Inflammatory macrophage treated with lipopolysaccharide for 1 hour (primary cell): ENCODE measurements at regions not wholly inside any gene's neighbourhood (a gene's known extent, or its start where the extent isn't known, plus 50 kb on each side); places are given as distances from the start of the nearest gene placed in this dataset.
"Not testable (repeated sequence)": the region's sequence is repeated elsewhere in the genome, so short reads cannot be mapped to it uniquely, and the experiment has no call there.

Source experiments
- DNase-seq, 2 donors: peaks; one replicate each; pipeline ENCODE4 v3.0.0-alpha.2; 2020 to 2022

DNA sequence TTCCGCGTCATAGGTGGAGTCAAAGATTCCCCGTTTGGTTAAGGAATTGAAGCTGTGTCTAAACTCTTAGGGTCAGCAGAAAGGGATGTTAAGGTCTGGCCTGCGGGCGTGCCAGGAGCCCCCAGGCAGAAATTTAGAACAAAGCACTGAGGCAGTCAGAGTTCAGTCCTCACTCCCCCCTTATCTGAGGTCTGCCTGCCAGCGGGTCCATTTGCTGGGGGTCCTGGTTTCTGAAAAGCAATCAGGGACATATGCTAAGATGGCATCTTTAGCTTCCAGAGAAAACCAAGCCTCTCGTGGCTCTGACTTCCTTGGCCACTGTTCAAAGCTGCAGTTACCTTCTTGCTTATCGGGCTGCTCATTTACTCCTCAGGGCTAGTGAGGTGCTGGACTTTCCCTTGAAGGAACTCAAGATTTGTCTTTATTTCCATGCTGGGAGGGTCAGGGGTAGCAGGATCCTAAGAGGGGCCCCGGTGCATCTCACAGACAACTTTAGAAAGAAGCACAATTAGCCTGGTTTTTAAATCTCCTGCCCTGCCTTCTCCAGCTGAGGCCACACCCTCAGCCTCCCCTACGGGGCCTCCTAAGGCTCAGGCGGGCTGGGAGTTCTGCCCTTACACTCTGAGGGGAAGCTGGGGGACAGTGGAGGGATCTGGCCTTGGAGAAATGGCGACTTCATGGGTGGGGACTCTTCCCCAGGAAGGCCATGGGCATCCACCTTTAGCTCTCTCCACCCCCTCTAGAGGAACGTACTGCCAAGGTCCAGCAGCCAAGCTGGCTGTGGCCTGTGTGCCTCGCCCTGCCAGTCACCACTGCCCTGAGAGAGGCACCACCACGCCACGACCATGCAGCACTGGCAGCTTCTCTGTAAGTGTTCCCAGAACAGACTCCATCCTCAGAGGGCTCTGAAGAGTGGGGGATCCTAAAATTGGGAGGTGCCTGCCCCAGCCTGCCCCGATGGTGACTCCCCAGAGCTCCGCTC, 121.1 kb upstream of the MTLN start:
- DNase-seq, result not testable (repeated sequence)

GRCh38 chr2:110331625-110332024, 119.3 kb upstream of the MTLN start:
- not testable (repeated sequence) for DNase-seq

- not testable (repeated sequence) for DNase-seq
Measured at GRCh38 chr2:110329760-110330159, 117.4 kb upstream of the MTLN start.

GRCh38 chr2:110329158-110329557, 116.8 kb upstream of the MTLN start:
- not testable (repeated sequence) for DNase-seq

DNA sequence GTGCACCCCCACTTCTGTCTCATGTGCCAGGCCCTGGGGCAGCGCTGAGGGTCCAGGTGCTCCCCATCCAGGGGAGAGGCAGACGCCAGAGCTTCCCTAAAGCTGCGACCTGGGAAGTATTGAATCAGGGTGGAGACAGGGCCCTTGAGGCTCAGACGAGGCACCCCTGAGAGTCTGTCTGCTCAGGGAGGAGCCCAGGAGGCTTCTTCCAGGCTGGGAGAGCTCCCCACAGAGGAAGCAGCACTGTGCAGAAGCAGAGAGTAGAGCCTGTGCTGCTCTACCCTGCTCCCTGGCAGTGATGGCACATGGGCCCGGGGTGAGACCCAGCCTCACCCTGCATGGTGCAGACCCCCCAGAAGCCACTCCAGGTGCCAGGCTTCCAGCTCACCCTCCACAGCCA, 116.3 kb upstream of the MTLN start:
- DNase-seq, result not testable (repeated sequence)

DNA sequence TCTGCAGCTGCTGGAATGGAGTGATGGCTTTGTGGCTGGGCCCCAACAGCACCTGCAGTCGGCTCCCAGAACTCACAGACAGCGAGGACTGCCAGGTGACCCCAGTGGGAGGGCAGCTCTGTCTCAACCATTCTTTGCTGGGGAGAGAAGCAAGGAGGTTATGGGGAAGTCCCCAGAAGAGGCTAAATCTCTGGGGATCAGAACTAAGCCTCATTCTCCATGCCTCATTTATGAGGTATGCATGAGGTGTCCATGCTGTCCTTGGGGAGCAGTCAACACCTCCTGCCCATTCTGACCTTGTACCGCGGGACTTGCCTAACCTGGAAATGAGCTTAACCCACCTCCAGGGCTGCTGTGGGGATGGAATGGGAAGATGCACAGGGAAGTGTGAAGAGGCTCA, 111.5 kb upstream of the MTLN start:
- not testable (repeated sequence) for DNase-seq

- not testable (repeated sequence) for DNase-seq
Measured at GRCh38 chr2:110322535-110322934, 110.2 kb upstream of the MTLN start.

DNA sequence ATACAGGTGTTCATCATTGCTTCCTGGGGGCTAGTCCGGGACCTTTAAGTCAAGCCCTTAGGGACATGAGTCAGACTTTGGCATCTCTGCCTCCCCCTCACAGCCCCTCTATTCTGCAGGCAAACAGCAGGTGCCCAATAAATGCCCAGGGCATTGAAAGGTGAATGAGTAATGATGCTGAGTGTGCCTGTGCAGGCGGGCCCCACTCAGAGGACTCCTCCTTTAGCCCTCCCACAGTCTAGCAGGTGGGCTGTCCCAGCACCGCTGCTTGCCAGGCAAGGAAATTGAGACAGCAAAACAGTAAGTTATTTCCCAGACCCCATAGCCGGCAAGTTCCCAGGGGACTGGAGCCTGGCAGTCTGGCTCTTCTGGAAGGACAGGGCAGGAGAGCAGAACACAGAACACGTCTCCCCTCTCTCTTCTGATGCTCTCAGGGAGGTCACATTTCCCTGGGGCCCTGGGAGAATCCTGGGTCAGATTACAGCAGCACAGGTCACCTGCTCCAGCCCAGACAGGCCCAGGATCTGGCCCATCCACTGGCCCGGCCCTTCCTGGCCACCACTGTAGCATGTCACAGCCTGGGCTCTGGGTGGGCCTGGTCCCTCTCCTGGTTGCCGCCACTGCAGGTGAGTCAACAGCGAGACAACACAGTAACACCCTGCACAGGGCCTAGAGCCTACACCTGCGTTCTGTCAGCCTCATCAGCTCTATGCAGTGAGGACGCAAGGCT, 108.7 kb upstream of the MTLN start:
- DNase-seq, result not testable (repeated sequence)

DNA sequence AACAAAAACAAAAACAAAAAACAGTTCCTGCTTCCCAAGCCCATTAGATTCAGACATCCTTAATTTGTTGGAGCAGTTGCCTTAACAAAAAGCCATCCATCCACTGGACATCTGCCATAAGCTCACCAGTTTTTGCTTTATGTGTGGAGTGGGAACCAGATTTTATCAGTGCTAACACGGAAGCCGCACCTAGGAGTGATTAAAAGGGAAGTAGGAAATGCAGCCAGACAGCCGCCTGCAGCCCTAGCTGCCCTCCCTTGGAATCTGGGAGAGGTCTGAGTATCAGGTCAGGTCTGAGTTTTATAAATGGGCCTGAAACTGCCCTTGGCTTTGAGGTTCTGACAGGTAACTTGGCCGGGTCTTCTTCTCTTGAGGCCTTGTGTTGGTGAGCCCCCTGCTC, 106.6 kb upstream of the MTLN start:
- DNase-seq, result not testable (repeated sequence)

GRCh38 chr2:110317377-110317776, 105.0 kb upstream of the MTLN start:
- not testable (repeated sequence) for DNase-seq

DNA sequence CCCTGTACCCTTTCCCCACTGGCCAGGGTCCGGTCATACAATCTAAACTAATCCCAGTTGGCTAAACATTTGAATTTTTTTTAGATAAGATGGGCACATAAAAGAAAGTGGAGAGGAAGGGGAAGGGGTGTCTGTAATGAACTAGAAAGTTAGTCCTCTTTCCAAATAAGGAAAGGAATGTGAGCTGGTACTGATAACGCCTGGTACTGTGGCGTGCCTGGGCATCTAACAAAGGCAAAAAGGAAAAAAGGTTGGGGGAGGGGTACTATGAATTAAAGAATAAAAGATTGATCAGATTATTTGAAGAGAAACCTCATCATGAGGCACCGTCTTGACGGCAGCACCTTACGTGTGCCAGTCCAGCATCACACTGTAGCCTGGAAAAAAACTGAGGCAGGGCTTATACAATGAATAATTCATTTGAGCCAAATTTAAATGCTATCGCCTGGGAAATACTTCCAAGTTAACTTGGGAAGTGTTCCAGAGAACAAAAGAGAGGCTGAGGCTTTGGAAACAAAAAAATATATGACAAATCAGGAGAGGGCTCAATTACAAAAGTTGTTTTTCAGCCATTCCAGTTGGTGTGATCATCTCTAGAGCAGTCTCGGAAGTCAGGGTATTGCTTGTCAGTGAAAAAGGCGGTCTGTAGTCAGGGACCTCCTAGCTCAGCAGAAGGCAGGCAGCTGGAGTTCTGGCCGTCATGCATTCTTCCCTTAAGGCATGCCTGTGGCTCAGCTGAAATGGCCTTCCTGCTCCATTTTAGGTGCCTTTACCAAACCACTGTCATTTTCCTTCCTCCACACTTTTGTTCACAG, 103.9 kb upstream of the MTLN start:
- not testable (repeated sequence) for DNase-seq

- not testable (repeated sequence) for DNase-seq
Measured at GRCh38 chr2:110315054-110315820, 102.9 kb upstream of the MTLN start.

- not testable (repeated sequence) for DNase-seq
Measured at GRCh38 chr2:110314472-110314871, 102.1 kb upstream of the MTLN start.

DNA sequence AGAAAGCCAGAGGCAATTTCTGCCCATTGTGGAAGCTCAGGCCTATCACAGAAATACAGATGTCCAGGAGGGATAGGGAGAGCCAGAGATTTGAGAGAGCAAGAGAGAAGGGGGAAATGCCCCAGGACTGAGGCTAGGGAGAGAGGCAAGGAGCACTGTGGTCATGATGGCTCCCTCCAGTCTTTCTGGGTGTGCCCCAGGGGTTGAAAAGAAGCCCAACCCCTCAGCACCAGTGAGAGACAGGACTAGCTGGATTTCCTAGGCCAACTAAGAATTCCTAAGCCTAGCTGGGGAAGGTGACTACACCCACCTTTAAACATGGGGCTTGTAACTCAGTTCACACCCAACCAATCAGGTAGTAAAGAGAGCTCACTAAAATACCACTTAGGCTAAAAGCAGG, 100.7 kb upstream of the MTLN start:
- DNase-seq, result not testable (repeated sequence)

- not testable (repeated sequence) for DNase-seq
Measured at GRCh38 chr2:110311713-110312444, 99.5 kb upstream of the MTLN start.

- not testable (repeated sequence) for DNase-seq
Measured at GRCh38 chr2:110310988-110311475, 98.7 kb upstream of the MTLN start.

DNA sequence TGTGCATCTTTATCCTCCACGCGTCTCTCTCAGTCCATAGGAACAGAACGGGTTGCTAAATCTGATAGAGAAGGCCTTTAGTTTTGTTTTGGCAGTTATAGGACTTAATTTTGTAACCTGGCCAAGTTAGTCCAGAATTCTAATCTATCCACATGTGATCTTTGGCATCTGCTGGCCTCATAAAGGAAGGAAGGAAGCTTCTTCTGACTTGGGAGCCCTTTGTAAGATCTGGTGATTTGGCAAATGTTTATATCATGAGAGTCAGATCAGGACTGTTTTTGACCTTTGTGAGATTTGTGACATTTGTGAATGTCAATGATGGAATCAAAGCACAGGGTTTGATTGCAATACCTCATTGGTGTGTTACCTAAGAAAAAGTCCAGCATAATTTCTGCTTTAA, 96.4 kb upstream of the MTLN start:
- DNase-seq, result not testable (repeated sequence)

GRCh38 chr2:110292807-110293206, 80.5 kb upstream of the MTLN start:
- DNase-seq, result not testable (repeated sequence)

DNA sequence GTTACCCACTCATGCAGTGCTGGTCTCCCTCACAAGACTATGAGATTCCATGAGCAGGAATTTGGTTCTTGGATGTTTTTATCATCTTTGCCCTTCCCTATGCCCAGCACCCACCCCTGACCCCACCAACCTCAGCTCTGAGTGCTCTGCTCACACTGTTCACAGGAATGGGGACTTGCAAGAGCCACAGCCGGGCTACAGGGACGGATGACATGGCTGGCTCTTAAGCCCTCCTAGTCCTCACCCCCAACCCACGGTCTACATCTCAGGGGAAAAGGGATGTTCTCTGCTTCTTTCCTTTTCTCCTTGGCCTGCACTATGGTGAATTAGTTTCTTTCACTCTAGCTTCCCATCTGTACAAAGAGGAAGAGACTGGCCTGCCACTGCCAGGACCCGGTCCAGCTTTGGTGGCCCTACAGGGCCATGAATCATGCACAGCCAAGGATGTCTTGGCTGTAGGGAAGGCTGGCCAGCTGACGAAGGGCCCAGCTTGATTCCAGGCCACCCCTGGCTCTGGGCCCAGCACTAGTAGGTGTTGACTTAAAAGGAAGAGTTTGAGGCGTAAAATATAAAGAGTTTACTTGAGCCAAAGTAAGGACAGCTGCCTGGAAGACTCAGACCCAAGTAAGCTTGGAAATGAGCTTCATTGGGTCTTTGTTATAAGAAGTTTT, 79.7 kb upstream of the MTLN start:
- DNase-seq, result not testable (repeated sequence)

GRCh38 chr2:110287817-110288216, 75.5 kb upstream of the MTLN start:
- DNase-seq, result not testable (repeated sequence)
